HG03469 (cell line): ENCODE measurements at regions not wholly inside any gene's neighbourhood (a gene's known extent, or its start where the extent isn't known, plus 50 kb on each side); places are given as distances from the start of the nearest gene placed in this dataset.
"Not testable (repeated sequence)": the region's sequence is repeated elsewhere in the genome, so short reads cannot be mapped to it uniquely, and the experiment has no call there.

Experiments
- ATAC-seq: cut with Tn5 transposase; IDR thresholded peaks from one replicate; pipeline ENCODE4 v1.9.1; 2021; ENCODE audit warnings: mild to moderate bottlenecking, moderate library complexity, moderate number of reproducible peaks; ENCODE audit not compliant: unreplicated experiment

DNA sequence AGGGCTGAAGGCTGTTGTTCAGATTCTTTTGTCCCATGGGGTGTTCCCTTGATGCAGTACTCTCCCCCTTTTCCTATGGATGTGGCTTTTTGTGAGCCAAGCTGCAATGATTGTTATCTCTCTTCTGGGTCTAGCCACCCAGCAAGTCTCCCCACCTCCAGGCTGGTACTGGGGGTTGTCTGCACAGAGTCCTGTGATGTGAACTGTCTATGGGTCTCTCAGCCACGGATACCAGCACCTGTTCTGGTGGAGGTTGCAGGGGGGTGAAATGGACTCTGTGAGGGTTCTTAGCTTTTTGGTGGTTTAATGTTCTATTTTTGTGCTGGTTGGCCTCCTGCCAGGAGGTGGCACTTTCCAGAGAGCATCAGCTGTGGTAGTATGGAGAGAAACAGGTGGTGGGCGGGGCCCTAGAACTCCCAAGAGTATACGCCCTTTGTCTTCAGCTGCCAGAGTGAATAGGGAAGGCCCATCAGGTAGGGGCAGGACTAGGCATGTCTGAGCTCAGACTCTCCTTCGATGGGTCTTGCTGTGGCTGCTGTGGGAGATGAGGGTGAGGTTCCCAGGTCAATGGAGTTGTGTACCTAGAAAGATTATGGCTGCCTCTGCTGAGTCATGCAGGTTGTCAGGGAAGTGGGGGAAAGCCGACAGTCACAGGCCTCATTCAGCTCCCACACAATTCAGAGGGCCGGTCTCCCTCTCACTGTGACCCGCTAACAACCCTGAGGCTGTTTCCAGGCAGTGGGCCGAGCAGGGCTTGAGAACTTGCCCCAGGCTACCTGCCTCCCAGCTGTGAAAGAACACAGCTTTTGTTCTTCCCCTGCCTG lies 87.4 kb downstream of the DLEU7 start:
- ATAC-seq, result not testable (repeated sequence)

DNA sequence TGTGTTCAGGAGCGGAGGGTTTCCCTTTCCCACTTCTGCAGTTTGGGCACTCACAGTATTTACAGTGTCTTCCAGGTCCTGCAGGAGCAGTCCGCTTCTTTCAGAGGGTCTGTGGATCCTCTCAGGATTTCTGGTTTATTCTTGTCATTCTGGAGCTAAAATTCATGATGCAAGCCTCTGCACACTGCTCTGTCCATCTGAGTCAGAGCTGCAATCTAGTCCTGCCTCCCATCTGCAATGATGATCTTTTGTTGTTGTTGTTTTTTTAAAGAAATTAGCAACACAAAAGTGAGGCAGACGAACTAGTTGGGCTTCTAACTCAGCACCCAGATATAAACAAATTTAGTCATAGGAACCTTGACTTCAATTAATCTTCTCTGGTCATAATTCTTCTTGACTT lies 86.5 kb downstream of the DLEU7 start:
- no peak for ATAC-seq

DNA sequence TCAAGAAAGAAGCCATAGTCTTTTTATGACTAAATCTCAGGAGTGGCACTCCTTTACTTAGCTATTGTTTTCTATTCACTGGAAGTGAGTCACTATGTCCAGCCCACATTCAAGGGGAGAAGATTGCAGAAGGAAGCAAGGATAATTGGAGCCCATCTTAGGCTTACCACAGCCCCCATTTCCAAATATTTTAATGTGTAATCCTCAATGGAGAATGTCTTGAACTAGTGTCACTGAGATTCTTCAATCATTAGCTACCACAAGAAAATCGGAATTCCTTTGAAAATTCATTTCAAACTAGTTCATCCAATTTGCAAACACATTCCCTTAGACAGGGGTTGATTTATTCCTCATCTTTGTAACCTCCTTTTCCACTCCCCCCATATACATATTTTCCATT lies 84.7 kb downstream of the DLEU7 start:
- no peak for ATAC-seq

DNA sequence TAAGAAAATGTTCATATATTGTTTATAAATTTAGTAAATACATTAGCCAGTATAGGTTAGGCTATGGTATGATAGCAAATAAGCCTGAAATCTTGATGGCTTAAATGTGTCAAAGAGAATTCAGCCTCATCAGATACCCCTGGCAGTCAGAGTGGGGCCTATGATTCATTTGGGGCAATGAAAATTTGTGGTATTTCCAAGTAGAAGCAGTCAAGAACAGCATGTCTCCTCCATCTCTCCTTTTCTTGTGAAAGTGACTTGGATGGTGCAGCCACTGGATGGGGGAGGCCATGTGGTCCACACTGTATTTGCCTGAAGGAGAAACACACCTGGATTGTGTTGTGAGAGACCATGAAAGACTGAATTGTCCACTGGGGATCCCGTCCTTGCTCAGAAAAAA lies 82.7 kb downstream of the DLEU7 start:
- no peak for ATAC-seq

DNA sequence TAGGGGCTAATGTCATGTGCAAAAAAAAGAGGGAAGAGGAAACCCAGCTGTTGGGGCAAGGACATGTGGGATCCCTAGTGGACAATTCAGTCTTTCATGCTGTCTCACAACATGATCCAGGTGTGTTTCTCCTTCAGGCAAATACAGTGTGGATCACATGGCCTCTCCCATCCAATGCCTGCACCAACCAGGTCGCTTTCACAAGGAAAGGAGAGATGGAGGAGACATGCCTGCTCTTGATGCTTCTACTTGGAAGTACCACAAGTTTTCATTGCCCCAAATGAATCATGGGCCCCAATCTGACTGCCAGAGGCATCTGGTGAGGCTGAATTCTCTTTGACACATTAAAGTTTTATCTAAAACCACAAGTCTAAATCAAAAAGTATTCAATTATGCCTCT lies 82.1 kb downstream of the DLEU7 start:
- ATAC-seq, result no peak

DNA sequence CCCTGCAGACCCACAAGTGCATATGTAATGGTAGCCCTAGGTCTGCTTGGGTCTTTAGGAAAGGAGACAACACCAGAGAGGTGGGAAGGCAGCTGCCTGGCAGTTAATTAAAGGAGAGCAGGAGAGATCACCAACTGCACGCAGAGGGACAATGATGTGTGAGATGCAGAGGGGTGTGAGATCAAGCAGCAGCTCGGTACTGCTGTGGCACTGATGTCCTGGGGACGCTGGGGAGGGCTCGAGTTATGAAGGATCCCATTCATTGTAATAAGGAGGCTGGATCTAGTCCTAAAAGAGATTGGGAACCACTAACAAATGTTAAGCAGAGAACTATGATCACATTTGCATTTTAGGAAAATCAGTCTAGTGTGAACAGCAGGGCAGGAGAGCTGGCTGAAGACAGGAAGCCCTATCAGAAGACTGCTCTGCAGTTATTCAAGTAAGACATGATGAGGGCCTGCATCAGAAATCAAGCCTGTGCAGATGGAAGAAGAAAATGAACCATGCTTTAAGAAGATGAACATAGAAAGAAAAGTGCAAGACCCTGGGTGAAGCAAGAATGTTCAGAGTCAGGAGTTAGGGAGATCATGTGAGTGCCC lies 80.4 kb downstream of the DLEU7 start:
- no peak for ATAC-seq

DNA sequence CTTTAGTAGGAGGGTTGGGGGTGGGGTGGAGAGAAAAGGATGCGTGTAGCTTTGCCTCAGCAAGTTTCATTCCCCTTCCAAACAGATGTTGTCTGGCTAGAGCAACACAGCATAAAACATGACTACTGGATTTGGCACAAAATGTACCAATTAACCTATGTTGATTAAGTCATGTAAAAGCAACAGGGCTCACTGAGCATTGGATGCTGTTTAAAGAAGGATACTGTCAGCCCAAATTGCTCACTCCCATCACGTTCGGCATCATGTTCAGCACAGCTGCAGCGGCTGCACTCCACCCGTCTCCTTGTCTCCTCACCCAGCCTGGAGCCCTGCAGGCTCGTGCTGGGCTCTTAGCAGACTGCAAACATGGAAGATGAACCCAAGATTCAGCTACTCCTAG lies 77.5 kb downstream of the DLEU7 start:
- ATAC-seq, result no peak

DNA sequence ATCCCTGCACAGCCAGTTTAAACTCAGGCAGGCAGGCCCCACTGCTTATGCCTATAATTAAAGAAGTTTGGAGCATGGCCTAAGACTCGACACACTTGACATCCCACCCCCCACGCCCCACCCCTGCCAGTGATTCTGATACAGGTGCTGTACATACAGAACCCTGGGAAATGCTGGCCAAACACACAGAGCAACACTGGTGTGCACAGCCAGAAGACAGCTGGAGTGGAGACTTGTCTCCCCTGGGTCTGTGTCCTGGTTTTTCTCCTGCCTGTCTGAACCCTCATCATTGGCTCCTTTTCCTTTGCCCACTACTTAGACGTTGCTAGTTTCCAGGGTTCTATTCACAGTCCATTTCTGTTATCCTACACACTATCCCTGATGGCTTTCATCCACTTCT lies 76.8 kb downstream of the DLEU7 start:
- no peak for ATAC-seq

DNA sequence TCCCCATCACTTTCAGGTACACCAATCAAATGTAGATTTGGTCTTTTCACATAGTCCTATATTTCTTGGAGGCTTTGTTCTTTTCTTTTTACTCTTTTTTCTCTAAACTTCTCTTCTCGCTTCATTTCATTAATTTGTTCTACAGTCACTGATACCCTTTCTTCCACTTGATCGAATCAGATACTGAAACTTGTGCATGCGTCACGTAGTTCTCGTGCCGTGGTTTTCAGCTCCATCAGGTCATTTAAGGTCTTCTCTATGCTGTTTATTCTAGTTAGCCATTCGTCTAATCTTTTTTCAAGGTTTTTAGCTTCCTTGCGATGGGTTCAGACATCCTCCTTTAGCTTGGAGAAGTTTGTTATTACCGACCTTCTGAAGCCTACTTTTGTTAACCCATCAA lies 70.6 kb downstream of the DLEU7 start:
- not testable (repeated sequence) for ATAC-seq
